Endodermal cell (in vitro differentiated cells): ENCODE measurements at regions not wholly inside any gene's neighbourhood (a gene's known extent, or its start where the extent isn't known, plus 50 kb on each side); places are given as distances from the start of the nearest gene placed in this dataset.

Experiments
- DNase-seq: peaks from one replicate; pipeline ENCODE4 v3.0.0-alpha.2; 2017
- H3K27ac ChIP-seq: 2 replicates; pipeline ENCODE4 v1.5.1; 2013; ENCODE audit warnings: mild to moderate bottlenecking, low read depth, low read length, moderate library complexity
- H3K27me3 ChIP-seq: 2 replicates; pipeline ENCODE4 v1.6.1; 2013; ENCODE audit warnings: mild to moderate bottlenecking, low read length, moderate library complexity; ENCODE audit not compliant: insufficient read depth, control insufficient read depth, poor library complexity, severe bottlenecking
- H3K36me3 ChIP-seq: 2 replicates; pipeline ENCODE4 v1.7.0; 2013; ENCODE audit warnings: mild to moderate bottlenecking, low read length, moderate library complexity; ENCODE audit not compliant: control insufficient read depth, insufficient read depth
- H3K4me1 ChIP-seq: one replicate; pipeline ENCODE4 v1.7.0; 2013; ENCODE audit warnings: low read length; ENCODE audit not compliant: control insufficient read depth, insufficient read depth
- H3K4me3 ChIP-seq: 2 replicates; pipeline ENCODE4 v1.5.1; 2013; ENCODE audit warnings: mild to moderate bottlenecking, low read length, moderate library complexity
- H3K9ac ChIP-seq: 2 replicates; pipeline ENCODE4 v1.6.1; 2013; ENCODE audit warnings: mild to moderate bottlenecking, low read length, moderate library complexity; ENCODE audit not compliant: poor library complexity, severe bottlenecking; ENCODE audit errors: extremely low read depth
- H3K9me3 ChIP-seq: 2 replicates; pipeline ENCODE4 v1.6.1; 2013; ENCODE audit warnings: mild to moderate bottlenecking, low read length, moderate library complexity; ENCODE audit not compliant: control insufficient read depth
- H3K27ac Mint-ChIP-seq: 2 replicates; pipeline ENCODE4 v1.8.0; 2020; ENCODE audit warnings: mixed read lengths
- H3K27me3 Mint-ChIP-seq: 2 replicates; pipeline ENCODE4 v1.8.0; 2021; ENCODE audit warnings: mild to moderate bottlenecking, mixed read lengths; ENCODE audit not compliant: insufficient read depth
- H3K36me3 Mint-ChIP-seq: 2 replicates; pipeline ENCODE4 v1.8.0; 2020; ENCODE audit warnings: low read depth, mixed read lengths
- H3K4me1 Mint-ChIP-seq: 2 replicates; pipeline ENCODE4 v1.8.0; 2020; ENCODE audit warnings: mixed read lengths
- H3K4me3 Mint-ChIP-seq: 2 replicates; pipeline ENCODE4 v1.8.0; 2020; ENCODE audit warnings: mild to moderate bottlenecking, moderate library complexity, mixed read lengths
- H3K9me3 Mint-ChIP-seq: 2 replicates; pipeline ENCODE4 v1.8.0; 2020; ENCODE audit warnings: mild to moderate bottlenecking, mixed read lengths
- WGBS, 2 experiments: methylation state at CpG; one replicate each; pipeline versions ENCODE4 v1.1.5 to v1.1.7; 2013; ENCODE audit warnings: missing lambda C conversion rate in 2 of 2, mixed read lengths in 1 of 2; ENCODE audit not compliant: insufficient coverage in 1 of 2, insufficient read length in 1 of 2; 5-methylcytosine and 5-hydroxymethylcytosine counted together
- TF ChIP-seq, protein P1 (sequence below): fragments of 200-600 bp; sonication (generic); conservative IDR thresholded peaks from 2 replicates; pipeline ENCODE4 v1.5.0; 2021; ENCODE audit warnings: antibody characterized with exemption, mild to moderate bottlenecking

DNA sequence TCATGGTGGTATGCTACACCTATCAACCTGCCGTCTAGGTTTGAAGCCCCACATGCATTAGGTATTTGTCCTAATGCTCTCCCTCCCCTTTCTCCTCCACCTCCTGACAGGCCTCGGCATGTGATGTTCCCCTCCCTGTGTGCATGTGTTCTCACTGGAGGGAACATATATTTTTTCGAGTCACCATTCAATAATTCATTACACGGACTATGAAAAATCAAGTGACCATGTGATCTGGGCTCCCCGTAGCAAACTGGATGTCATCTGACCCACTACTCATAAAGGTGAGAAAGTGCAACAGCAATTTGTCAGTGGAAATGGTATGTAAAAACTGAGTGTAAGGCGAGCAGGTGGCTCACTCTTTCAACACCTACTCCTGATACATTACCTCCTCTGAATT, 224.3 kb upstream of the RASGRP1 start:
- Histone ChIP-seq H3K36me3 (no peaks in the 10 kb centered on the region), H3K4me3 (no peak overlapping the region), H3K27ac (no peak overlapping the region), H3K27me3 (no peaks in the 10 kb centered on the region), H3K9me3 (no peaks in the 10 kb centered on the region), H3K4me1 (no peaks in the 10 kb centered on the region), H3K9ac (no peak overlapping the region)
- TF ChIP-seq, protein P1, sequence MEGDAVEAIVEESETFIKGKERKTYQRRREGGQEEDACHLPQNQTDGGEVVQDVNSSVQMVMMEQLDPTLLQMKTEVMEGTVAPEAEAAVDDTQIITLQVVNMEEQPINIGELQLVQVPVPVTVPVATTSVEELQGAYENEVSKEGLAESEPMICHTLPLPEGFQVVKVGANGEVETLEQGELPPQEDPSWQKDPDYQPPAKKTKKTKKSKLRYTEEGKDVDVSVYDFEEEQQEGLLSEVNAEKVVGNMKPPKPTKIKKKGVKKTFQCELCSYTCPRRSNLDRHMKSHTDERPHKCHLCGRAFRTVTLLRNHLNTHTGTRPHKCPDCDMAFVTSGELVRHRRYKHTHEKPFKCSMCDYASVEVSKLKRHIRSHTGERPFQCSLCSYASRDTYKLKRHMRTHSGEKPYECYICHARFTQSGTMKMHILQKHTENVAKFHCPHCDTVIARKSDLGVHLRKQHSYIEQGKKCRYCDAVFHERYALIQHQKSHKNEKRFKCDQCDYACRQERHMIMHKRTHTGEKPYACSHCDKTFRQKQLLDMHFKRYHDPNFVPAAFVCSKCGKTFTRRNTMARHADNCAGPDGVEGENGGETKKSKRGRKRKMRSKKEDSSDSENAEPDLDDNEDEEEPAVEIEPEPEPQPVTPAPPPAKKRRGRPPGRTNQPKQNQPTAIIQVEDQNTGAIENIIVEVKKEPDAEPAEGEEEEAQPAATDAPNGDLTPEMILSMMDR: no peak
- no peaks in the 10 kb centered on the region for H3K9me3 Mint-ChIP-seq
- H3K27ac Mint-ChIP-seq: no peak overlapping the region
- no peaks in the 10 kb centered on the region for H3K36me3 Mint-ChIP-seq
- H3K4me1 Mint-ChIP-seq: no peaks in the 10 kb centered on the region
- 75 to 81% methylated on average over 2 to 5 of the region's 6 CpGs for WGBS, 2 experiments
- H3K27me3 Mint-ChIP-seq: no peaks in the 10 kb centered on the region
- DNase-seq: no peak
- H3K4me3 Mint-ChIP-seq: no peak overlapping the region

DNA sequence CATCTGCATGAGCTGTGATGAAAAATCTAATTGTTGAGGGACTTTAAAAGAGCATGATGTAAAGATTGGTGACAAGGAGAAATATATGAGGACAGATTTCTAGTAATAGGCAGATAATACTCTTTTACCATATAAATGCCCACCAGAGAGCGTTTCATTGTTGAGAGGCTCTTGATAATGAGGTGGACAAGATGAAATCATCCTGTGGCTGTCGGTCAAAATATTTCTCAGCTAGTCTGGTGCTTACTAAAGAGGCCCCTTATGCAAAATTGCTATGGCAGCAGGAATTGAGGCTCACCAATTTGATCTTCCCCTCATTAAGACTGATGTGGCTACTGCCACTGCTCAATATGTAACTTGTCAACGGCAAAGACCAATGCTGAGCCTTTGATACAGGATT, 225.0 kb upstream of the RASGRP1 start:
- H3K27me3 ChIP-seq: no peaks in the 10 kb centered on the region
- H3K9me3 Mint-ChIP-seq: no peaks in the 10 kb centered on the region
- 93 to 100% methylated on average over 2 to 3 of the region's 3 CpGs for WGBS, 2 experiments
- no peak overlapping the region for H3K4me3 Mint-ChIP-seq
- H3K27ac ChIP-seq: no peak overlapping the region
- no peak for DNase-seq
- H3K4me1 ChIP-seq: no peaks in the 10 kb centered on the region
- H3K4me3 ChIP-seq: no peak overlapping the region
- no peaks in the 10 kb centered on the region for H3K36me3 Mint-ChIP-seq
- no peaks in the 10 kb centered on the region for H3K36me3 ChIP-seq
- TF ChIP-seq, protein P1: no peak
- no peak overlapping the region for H3K27ac Mint-ChIP-seq
- H3K9me3 ChIP-seq: no peaks in the 10 kb centered on the region
- no peaks in the 10 kb centered on the region for H3K4me1 Mint-ChIP-seq
- H3K9ac ChIP-seq: no peak overlapping the region
- no peaks in the 10 kb centered on the region for H3K27me3 Mint-ChIP-seq

DNA sequence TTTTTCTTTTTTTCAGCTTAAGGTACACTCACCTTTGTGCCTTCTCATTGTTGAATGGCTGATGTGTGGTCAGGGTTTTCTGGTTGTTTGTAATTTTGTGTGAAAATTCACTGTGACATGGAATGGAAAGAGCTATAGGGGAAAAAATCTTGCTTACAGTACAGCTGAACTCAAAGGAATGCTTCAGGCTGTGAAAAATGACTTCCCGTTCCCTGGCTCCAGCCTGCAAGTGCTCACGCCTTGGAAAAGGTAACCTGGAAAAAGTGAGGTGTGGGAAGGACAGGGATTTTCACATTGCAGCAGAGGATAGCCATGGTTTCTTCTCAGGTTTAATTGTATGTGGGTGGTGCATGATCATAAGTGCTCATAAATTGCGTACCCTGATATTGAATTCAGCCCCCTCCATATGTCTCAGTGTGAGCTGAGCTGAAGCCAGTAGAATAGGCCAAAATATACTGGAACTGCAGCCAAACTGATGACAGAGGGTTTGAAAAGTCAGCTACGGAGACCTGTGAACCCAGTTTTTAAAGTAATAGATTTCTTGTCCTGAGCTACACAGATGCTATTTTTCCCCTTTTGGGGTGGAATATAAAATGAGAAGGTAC, 228.7 kb upstream of the RASGRP1 start:
- Histone ChIP-seq H3K27ac (no peak overlapping the region), H3K9me3 (no peaks in the 10 kb centered on the region), H3K27me3 (no peaks in the 10 kb centered on the region), H3K9ac (no peak overlapping the region), H3K36me3 (no peaks in the 10 kb centered on the region), H3K4me3 (no peak overlapping the region), H3K4me1 (no peaks in the 10 kb centered on the region)
- no peak for DNase-seq
- H3K9me3 Mint-ChIP-seq: no peaks in the 10 kb centered on the region
- H3K4me1 Mint-ChIP-seq: no peaks in the 10 kb centered on the region
- no peak overlapping the region for H3K27ac Mint-ChIP-seq
- 81 to 93% methylated on average over 1 to 4 of the region's 4 CpGs for WGBS, 2 experiments
- TF ChIP-seq, protein P1: no peak
- no peak overlapping the region for H3K4me3 Mint-ChIP-seq
- H3K36me3 Mint-ChIP-seq: no peaks in the 10 kb centered on the region
- H3K27me3 Mint-ChIP-seq: peaks cover 1% of the 10 kb centered on the region
